Activated CD4-positive, alpha-beta T cell treated with anti-CD3 and anti-CD28 coated beads, Interleukin-2, Interleukin-4, amounts not matched to agents 100 ng/mL and 50 ng/mL, durations not matched to agents 16 hours and 8 hours (primary cell): ENCODE measurements at regions not wholly inside any gene's neighbourhood (a gene's known extent, or its start where the extent isn't known, plus 50 kb on each side); places are given as distances from the start of the nearest gene placed in this dataset.

Source experiments
- DNase-seq: peaks from one replicate; pipeline ENCODE4 v3.0.0-alpha.2; 2020; ENCODE audit warnings: low spot score

DNA sequence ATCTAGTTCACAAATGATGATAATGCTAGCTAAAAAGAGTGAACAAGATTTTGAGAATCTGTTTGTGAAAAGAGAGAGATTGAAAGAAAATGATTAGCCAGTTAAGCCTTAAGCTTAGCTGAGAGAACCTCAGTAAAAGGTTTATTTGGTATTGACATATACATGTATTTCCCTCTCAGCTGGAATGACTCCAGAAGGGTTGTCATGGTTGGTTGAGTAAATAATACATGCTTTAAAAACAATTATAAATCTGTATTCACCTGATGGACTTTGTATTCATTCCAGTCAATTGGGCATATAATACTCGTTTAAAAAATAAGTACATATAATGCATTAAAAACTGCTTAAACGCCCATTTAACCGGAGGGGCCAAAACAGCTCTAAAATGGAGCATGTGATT is 181.4 kb downstream of the GRB14 start:
- no peak for DNase-seq

DNA sequence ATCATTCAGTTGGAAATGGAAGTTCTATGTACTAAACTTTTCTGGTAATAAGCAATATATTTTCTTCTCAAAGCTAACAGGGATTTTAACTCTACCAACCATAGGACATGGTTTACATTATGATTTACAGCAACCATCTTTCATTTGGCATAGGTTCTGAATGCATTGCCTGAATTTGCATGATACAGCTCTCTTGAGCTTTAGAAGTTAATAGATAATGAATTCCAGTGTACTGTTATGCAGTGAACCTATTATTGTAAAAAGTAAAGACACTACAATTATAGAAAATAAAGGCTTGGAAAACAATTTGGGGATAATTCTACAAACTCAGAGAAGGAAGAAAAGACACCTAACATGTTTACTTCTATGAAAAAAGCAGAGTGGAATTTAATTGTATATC is 182.0 kb downstream of the GRB14 start:
- DNase-seq: no peak

GRCh38 chr2:164438490-164439205 is 182.6 kb downstream of the GRB14 start:
- no peak for DNase-seq

DNA sequence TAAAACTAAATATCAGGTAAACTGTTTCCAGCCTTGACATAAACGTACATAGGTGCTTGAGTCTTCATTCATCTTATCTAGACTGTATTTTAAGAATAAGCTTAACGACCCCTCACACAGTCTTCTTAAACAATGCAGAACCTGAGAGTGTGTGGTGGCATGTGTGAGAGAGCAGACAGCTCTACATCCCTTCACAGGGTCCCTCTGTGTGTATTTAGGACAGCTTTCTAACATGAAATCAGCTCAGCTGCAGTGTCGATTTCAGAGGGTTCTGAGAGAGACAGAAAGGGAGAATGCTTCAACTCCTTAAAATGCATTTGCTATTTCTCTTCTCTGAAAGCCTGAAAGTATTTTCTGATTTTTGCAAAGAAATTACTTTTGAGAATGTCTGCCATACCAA is 185.2 kb downstream of the GRB14 start:
- no peak for DNase-seq

DNA sequence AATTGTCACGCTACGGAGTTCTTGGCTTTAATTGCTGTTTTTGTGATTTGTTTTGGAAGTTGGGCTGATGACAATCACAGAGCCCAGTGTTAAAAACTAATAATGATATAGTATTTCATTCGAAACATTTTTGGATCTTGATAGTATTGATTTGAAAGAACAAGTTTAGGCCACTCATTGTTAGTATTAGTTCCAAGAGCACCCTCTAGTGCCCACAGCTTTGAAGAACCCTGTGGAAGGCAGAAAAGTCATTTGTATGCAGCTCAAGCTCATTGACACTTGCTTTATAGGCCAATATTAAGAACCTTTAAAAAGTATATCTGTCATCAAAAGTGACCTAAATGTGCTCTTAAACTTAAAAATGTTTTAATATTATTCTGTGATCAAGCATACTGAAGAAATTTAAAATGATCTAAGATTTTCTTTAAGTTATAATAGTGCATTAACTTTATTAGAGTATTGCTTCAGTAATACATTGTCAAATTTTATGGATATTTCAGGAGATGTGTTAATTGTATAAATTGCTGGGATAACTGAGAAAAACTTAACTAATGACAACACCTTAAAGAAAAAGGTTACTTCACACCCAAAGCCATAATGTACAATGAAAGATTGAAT is 191.0 kb downstream of the GRB14 start:
- DNase-seq: peak; percentile 14

DNA sequence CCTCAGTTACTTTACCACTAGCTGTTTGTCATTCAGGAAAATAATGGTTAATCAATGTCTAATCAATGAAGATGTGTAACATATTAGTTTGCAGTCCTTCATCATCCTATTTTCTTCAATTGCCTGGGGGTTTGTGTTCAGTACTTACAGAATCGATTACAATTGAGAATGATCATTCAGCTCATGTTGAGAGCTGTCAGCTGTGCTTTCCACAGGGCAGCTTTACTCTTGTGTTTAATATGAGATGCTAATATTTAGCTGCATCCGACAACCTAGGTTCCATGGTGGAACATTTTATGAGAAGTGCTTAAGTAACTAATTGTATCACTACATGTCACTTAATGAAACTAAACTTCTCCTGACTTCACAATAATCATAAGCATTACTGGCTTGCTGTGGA is 191.9 kb downstream of the GRB14 start:
- DNase-seq: no peak

DNA sequence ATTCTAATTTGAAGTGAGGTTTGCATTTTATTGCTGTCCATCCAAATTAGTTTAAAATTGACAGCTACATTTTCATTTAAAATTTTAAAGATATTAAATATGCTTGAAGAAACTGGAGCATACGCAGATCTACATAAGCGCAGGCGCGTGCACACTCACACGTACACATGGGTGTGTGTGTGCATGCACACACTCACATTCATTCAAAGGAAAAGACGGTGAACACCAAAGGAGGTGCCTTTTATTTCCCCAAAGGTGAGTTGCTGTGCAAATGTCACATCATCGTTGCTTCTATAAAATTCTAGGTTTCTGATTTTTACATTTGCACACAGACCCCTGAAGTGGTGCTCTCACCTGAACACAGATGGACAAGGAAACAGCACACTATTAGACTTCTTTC is 194.2 kb downstream of the GRB14 start:
- no peak for DNase-seq

DNA sequence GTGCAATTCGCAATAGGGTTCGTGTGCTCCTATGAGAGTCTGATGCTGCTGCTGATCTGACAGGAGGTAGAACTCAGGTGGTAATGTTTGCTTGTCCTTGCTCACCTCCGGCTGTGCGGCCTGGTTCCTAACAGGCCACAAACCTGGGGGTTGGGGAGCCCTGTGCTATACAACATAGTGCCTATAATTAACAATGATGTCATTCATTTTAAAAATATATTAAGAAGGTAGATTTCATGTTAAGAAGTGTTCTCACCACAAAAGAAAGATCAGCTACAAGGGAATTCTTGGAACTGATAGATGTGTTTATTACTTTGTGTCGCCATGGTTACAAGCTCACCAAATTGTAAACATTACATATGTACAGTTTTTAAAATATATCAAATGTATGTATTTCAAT is 200.5 kb downstream of the GRB14 start:
- no peak for DNase-seq

DNA sequence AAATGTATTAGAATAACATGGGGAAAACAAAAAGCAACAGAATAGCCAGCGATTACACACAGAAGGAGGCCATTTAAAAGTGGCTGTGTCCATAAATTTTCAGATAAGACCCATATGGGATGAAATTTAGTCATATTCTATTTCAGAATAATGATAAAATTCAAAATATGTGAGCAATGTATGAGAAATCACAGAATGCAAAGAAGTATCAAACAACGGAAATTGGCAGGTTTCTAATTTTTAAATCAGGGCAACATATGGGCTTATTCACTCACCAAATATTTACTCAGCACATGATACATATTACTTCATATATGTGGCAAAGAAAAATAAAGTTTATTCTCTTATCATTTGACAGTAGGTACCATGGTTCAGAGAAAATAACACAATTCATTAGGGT is 208.5 kb downstream of the GRB14 start:
- no peak for DNase-seq

- DNase-seq: no peak
Measured at GRCh38 chr2:164389411-164389810, 231.9 kb downstream of the GRB14 start.

DNA sequence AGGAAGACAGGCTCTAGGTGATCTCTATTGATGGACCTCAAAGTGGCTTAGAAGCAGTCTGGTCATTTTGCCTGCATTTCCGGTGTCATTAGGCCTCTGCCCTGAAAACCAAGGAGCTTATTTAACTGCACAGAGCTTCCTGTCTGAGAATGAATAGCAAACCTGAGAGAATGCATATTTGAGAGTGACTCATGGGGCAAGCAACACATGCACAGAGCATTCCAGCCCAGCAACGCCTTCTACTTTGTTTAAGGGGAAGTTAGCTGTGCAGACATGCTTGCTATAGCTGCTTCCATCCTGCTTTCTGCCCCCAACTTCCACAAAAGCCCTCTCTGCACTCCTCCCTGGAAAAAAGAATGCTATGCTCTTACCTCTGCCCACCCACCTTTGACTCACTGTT is 232.8 kb downstream of the GRB14 start:
- DNase-seq: no peak

DNA sequence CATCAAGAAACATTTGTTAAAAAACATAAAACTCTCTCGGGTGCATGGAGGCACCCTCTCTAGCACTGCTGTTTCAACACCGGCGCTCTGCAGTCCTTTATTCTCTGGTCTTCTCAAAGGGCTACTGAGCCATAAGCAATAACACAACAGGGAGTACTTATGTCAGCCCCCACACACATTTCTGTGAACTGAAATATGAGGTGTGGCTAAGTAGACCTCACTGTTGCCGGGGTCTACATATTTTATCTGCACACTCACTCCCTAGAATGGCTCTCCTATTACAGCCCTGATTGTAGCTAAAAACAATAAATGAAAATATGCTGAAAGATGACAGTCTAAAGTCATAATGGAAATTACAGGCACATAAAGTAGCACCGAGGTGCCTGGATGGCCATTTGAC is 235.1 kb downstream of the GRB14 start:
- DNase-seq: no peak

- DNase-seq: no peak
Measured at GRCh38 chr2:164384434-164384833, 236.8 kb downstream of the GRB14 start.

- no peak for DNase-seq
Measured at GRCh38 chr2:164371916-164372315, 249.4 kb downstream of the GRB14 start.

DNA sequence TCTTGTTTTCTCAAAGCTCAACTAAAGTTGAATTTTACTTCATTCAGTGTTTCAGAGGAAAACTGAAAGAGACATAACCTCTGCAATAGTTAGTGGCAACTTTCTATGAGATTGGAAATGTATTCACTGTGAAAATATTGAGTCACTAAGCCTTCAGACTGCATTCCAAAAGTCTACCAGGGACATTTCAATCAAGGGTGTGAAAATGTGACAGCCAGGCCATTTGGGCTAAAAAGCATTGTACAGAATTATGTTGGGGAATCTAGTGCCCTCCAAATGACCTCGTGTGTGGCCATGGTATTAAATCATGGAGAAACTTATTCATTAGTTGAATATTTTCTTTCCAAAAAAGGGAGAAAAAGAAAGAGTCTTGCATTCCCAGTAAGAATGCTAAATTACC is 251.9 kb downstream of the GRB14 start:
- DNase-seq: no peak

DNA sequence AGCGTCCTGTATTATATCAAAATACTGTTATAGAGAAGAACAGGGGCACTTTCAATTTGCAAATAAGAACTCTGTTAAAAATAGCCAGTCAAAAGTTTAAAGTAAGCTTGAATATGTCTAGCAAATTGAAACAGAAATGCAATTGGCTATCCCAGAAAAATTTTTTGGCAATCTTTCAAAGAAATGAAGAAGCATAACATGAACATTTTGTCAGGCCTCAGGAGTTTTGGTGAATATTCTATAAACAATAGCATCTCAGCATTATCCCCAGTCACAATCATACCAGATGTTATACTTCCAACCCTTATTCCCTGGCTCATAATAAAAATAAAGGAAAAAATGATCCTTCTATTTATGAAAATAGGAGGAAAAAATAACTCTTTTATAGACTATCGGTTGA is 252.4 kb downstream of the GRB14 start:
- no peak for DNase-seq

GRCh38 chr2:164363646-164364045 is 257.6 kb downstream of the GRB14 start:
- DNase-seq: no peak

DNA sequence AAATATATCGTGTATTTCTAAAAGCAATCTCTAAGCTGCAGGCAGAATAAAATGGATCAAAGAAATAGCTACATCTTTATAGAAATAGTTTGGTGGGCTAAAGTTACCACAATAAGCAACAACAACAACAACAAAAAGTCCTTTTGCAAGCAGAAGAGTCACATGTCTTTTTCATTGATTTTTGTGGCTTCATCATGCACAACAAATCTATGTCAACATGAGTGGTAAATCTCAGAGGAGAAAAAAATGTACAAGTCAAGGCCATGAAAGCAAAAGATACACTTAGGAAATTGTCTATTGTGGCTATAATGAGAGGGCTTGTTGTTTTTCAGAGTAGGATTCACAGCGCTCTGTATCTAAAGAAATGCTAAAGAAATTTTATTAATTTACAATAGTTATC is 269.7 kb downstream of the GRB14 start:
- DNase-seq: no peak

DNA sequence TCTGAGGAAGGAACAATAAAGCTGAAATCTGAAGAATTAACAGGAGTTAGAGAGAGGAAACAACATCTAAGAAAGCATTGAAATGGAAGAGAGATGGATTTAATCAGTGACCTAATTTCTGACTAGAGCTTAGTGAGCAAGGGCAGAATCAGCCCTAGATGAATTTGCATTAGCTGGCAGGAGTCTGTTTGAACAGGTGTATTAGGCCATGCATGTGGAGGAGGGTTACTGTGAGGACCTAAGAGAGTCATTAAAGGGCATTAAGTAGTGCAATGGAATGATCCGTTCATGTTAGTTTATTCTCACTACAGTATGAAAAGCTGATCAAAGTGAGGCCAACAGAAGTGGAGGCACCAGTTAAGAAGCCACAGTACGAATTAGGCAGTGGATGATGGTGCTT is 285.3 kb downstream of the GRB14 start:
- DNase-seq: no peak

DNA sequence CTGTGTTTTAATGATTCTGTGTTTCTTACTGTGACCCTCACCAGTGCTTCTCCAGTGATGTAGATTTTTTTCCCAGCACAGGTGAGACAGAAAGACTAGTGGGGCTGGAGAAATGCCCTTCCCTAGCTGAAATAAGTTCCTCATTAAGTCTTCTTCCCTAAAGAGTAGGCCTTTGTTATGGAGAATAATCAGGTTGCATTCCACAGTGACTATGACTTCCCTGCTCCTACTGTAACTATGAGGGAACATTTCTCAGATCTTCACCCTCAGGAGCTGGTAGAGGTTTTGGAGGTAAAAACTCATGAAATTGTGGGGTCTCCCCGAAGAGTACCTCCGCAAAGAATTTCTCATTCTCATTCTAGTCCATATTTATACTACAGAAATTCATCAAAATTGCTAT is 286.2 kb downstream of the GRB14 start:
- no peak for DNase-seq

DNA sequence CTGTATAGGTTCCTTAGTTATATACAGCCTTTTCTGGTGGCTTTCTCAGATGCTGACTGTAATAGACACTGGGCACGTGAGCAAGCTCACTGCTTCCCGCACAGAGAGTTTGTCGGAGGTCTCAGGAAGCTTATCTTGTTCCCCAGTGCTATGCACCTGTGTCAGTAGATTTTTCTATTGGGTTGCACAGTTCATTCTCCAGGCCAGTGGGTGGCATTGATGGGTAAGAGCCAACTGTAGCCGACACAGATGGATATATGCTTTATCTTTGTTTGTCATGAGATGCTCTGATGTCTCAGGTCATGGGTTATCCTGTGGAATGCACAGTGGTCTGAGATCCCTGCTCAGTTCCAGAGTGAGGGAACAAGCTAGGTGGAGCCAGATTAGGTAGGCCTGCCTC is 293.0 kb downstream of the GRB14 start:
- no peak for DNase-seq

GRCh38 chr2:164323978-164324377 is 297.3 kb downstream of the GRB14 start:
- no peak for DNase-seq

- no peak for DNase-seq
Measured at GRCh38 chr2:164314148-164314547, 307.1 kb downstream of the GRB14 start.

GRCh38 chr2:164306872-164307271 is 314.4 kb downstream of the GRB14 start:
- no peak for DNase-seq
